Prostate gland (tissue), 2 donors: ENCODE measurements at regions not wholly inside any gene's neighbourhood (a gene's known extent, or its start where the extent isn't known, plus 50 kb on each side); places are given as distances from the start of the nearest gene placed in this dataset.

ENCODE experiments used
- POLR2AphosphoS5 ChIP-seq: sonication (generic); formaldehyde crosslinking; IDR thresholded peaks from one replicate; pipeline ENCODE4 v1.6.1; 2017; ENCODE audit warnings: antibody characterized with exemption
- TF ChIP-seq, protein P1 (sequence below), 4 experiments: fragments of 200-600 bp in 2 of 4; fragments of 450-650 bp in 2 of 4; sonication (generic) in 2 of 4; IDR thresholded peaks; 1 replicate in 3 of 4; 2 replicates in 1 of 4; pipeline ENCODE4 v1.5.1; 2016 to 2019; ENCODE audit warnings: antibody characterized with exemption in 4 of 4, mild to moderate bottlenecking in 2 of 4, moderate library complexity in 2 of 4

DNA sequence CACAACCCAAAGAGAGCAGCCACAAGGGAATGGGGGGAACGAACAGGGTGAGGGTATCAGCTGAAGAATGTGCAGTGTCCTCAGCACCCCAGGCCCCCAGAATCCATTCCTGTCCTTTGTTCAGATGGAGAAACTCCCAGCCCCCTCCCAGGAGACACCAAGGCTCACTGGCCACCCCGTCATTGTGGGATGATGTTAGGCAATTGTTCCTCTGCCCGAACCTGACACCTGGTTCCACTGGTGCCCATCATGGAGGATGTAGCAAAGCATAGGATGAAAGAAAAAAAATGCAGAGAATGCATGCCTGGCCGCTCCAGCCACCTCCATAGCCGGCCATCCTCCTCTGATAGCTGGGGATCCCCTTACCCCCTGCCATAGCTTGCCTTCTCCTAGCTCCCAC, 197.3 kb upstream of the TWIST2 start:
- no peak for TF ChIP-seq POLR2AphosphoS5
- TF ChIP-seq, protein P1, sequence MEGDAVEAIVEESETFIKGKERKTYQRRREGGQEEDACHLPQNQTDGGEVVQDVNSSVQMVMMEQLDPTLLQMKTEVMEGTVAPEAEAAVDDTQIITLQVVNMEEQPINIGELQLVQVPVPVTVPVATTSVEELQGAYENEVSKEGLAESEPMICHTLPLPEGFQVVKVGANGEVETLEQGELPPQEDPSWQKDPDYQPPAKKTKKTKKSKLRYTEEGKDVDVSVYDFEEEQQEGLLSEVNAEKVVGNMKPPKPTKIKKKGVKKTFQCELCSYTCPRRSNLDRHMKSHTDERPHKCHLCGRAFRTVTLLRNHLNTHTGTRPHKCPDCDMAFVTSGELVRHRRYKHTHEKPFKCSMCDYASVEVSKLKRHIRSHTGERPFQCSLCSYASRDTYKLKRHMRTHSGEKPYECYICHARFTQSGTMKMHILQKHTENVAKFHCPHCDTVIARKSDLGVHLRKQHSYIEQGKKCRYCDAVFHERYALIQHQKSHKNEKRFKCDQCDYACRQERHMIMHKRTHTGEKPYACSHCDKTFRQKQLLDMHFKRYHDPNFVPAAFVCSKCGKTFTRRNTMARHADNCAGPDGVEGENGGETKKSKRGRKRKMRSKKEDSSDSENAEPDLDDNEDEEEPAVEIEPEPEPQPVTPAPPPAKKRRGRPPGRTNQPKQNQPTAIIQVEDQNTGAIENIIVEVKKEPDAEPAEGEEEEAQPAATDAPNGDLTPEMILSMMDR (IDR thresholded peaks at IDR 0.05), result no peak
